ENCODE measurements at regions not wholly inside any gene's neighbourhood (a gene's known extent, or its start where the extent isn't known, plus 50 kb on each side); places are given as distances from the start of the nearest gene placed in this dataset.

- TF ChIP-seq EP300 (IDR thresholded peaks at IDR 0.05): no peak
- TF ChIP-seq CTCF (IDR thresholded peaks at IDR 0.05): no peak
- no peak for TF ChIP-seq POLR2A (IDR thresholded peaks at IDR 0.05)
Measured at GRCh38 chr10:121648059-121648458, 49.8 kb upstream of the FGFR2 start.

Data from upper lobe of left lung (tissue), 4 donors.